HuH-7.5 (cell line): ENCODE measurements at regions not wholly inside any gene's neighbourhood (a gene's known extent, or its start where the extent isn't known, plus 50 kb on each side); places are given as distances from the start of the nearest gene placed in this dataset.
"Not testable (repeated sequence)": the region's sequence is repeated elsewhere in the genome, so short reads cannot be mapped to it uniquely, and the experiment has no call there.

Experiments
- DNase-seq: peaks from one replicate; pipeline ENCODE4 v3.0.0; 2011; ENCODE audit warnings: low spot score

- no peak for DNase-seq
Measured at GRCh38 chr10:119996944-119997343, 104.4 kb downstream of the SEC23IP start.

- no peak for DNase-seq
Measured at GRCh38 chr10:119997429-119997828, 104.9 kb downstream of the SEC23IP start.

GRCh38 chr10:120002785-120003184 is 110.3 kb downstream of the SEC23IP start:
- no peak for DNase-seq

- DNase-seq = no peak
Measured at GRCh38 chr10:120005207-120006201, 113.0 kb downstream of the SEC23IP start.

GRCh38 chr10:120007261-120007660 is 114.7 kb downstream of the SEC23IP start:
- DNase-seq = no peak

- DNase-seq = no peak
Measured at GRCh38 chr10:120011359-120012130, 119.0 kb downstream of the SEC23IP start.

GRCh38 chr10:120012131-120012400 is 119.5 kb downstream of the SEC23IP start:
- no peak for DNase-seq

- DNase-seq = no peak
Measured at GRCh38 chr10:120012566-120012965, 120.0 kb downstream of the SEC23IP start.

- DNase-seq = no peak
Measured at GRCh38 chr10:120014031-120014430, 121.5 kb downstream of the SEC23IP start.

- DNase-seq = no peak
Measured at GRCh38 chr10:120015064-120015463, 122.5 kb downstream of the SEC23IP start.

- no peak for DNase-seq
Measured at GRCh38 chr10:120016906-120017305, 124.4 kb downstream of the SEC23IP start.

- DNase-seq = no peak
Measured at GRCh38 chr10:120017733-120018417, 125.3 kb downstream of the SEC23IP start.

GRCh38 chr10:120018695-120019094 is 126.2 kb downstream of the SEC23IP start:
- DNase-seq = no peak

GRCh38 chr10:120019568-120019967 is 127.0 kb downstream of the SEC23IP start:
- DNase-seq = no peak

GRCh38 chr10:120022357-120022756 is 129.8 kb downstream of the SEC23IP start:
- no peak for DNase-seq

- DNase-seq = no peak
Measured at GRCh38 chr10:120034236-120034635, 141.7 kb downstream of the SEC23IP start.

GRCh38 chr10:120039046-120039445 is 146.5 kb downstream of the SEC23IP start:
- DNase-seq = no peak

GRCh38 chr10:120039826-120040225 is 147.3 kb downstream of the SEC23IP start:
- no peak for DNase-seq

- no peak for DNase-seq
Measured at GRCh38 chr10:120041807-120042559, 149.5 kb downstream of the SEC23IP start.

- no peak for DNase-seq
Measured at GRCh38 chr10:120042705-120043104, 150.2 kb downstream of the SEC23IP start.

- not testable (repeated sequence) for DNase-seq
Measured at GRCh38 chr10:120047373-120047772, 154.8 kb downstream of the SEC23IP start.

- DNase-seq = no peak
Measured at GRCh38 chr10:120047926-120048325, 155.4 kb downstream of the SEC23IP start.
